Stomach (tissue), 4 donors: ENCODE measurements at regions not wholly inside any gene's neighbourhood (a gene's known extent, or its start where the extent isn't known, plus 50 kb on each side); places are given as distances from the start of the nearest gene placed in this dataset.
"Not testable (repeated sequence)": the region's sequence is repeated elsewhere in the genome, so short reads cannot be mapped to it uniquely, and the experiment has no call there.

ENCODE experiments used
- EP300 ChIP-seq: sonication (generic); formaldehyde crosslinking; IDR thresholded peaks from one replicate; pipeline ENCODE4 v1.6.1; 2017; ENCODE audit warnings: antibody characterized with exemption
- POLR2A ChIP-seq, 4 donors: fragments of 450-650 bp; IDR thresholded peaks; one replicate each; pipeline ENCODE4 v1.6.1; 2016; ENCODE audit warnings: antibody characterized with exemption in 4 of 4, control low read depth in 2 of 4, mild to moderate bottlenecking in 1 of 4, moderate library complexity in 1 of 4
- POLR2AphosphoS5 ChIP-seq, 3 donors: sonication (generic); formaldehyde crosslinking; IDR thresholded peaks; one replicate each; pipeline ENCODE4 v1.6.1; 2016; ENCODE audit warnings: antibody characterized with exemption in 3 of 3
- TF ChIP-seq, protein P1 (sequence below), 7 experiments: fragments of 450-650 bp in 4 of 7; fragments of 200-600 bp in 3 of 7; sonication (generic) in 3 of 7; IDR thresholded peaks; one replicate each; pipeline ENCODE4 v1.5.1; 2016 to 2019; ENCODE audit warnings: antibody characterized with exemption in 7 of 7, control low read depth in 2 of 7, mild to moderate bottlenecking in 1 of 7

DNA sequence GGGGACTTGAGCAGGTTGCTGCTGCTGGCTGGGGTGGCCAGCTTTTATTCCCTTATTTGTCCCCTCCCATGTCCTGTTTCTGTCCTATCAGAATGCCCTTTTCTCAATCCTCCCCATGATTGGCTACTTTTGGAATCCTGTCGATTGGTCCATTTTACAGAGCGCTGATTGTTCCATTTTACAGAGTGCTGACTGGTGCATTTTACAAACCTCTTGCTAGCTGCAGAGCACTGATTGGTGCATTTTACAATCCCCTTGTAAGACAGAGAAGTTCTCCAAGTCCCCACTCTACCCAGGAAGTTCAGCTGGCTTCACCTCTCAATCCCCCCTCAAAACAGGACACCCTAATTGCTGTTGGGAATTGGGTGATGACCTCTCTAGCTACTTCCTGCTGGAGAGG, 608.0 kb downstream of the C12orf50 start:
- TF ChIP-seq, protein P1, sequence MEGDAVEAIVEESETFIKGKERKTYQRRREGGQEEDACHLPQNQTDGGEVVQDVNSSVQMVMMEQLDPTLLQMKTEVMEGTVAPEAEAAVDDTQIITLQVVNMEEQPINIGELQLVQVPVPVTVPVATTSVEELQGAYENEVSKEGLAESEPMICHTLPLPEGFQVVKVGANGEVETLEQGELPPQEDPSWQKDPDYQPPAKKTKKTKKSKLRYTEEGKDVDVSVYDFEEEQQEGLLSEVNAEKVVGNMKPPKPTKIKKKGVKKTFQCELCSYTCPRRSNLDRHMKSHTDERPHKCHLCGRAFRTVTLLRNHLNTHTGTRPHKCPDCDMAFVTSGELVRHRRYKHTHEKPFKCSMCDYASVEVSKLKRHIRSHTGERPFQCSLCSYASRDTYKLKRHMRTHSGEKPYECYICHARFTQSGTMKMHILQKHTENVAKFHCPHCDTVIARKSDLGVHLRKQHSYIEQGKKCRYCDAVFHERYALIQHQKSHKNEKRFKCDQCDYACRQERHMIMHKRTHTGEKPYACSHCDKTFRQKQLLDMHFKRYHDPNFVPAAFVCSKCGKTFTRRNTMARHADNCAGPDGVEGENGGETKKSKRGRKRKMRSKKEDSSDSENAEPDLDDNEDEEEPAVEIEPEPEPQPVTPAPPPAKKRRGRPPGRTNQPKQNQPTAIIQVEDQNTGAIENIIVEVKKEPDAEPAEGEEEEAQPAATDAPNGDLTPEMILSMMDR (IDR thresholded peaks at IDR 0.05) = not testable (repeated sequence)
- not testable (repeated sequence) for TF ChIP-seq POLR2A (IDR thresholded peaks at IDR 0.05); EP300; POLR2AphosphoS5 (IDR thresholded peaks at IDR 0.05)
